NCI-H526 treated with DMSO at 0.1 percent for 48 hours (cell line): ENCODE measurements at regions not wholly inside any gene's neighbourhood (a gene's known extent, or its start where the extent isn't known, plus 50 kb on each side); places are given as distances from the start of the nearest gene placed in this dataset.
"Not testable (repeated sequence)": the region's sequence is repeated elsewhere in the genome, so short reads cannot be mapped to it uniquely, and the experiment has no call there.

Source experiments
- DNase-seq: peaks from one replicate; lab custom pipeline; 2025; lab: John Stamatoyannopoulos, UW

DNA sequence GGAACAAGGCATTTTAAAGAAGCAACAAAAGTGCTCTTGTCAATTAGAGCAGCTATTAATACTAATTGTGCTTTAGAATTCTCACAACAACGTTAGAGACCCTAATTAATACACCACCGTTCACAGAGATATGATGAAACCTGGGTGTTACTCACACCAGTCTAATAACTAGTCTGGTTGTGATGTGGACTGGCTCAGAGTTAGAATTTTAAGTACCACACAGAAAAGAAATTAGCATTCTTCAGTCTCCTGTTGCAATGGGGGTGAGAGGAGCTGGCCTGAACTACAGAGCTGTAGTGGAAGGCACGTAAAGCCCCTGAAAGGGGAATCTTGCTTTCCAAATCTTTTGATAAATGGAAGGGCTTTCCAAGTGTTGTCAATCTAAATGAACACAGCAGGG lies 240.8 kb upstream of the TOX3 start:
- no peak for DNase-seq

DNA sequence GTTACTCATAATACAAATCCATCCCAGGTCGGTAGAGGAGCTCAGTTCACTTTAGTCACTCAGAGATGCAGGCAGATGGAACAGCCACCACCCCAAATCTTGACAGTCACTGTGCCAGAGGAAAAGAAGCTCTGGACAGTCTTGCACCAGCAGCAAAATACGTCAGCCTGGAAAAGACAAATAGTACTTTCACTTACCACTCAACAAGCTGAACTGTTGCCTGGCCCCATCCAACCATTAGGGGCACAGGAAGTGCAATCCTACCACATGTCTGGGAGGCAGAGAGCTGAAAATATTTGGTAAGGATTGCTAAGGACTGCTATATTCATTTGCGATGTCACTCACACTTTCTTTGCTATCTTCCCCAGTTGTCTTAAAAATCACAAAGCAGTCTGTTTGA lies 239.1 kb upstream of the TOX3 start:
- no peak for DNase-seq

GRCh38 chr16:52785653-52786052 lies 238.7 kb upstream of the TOX3 start:
- DNase-seq, result no peak

DNA sequence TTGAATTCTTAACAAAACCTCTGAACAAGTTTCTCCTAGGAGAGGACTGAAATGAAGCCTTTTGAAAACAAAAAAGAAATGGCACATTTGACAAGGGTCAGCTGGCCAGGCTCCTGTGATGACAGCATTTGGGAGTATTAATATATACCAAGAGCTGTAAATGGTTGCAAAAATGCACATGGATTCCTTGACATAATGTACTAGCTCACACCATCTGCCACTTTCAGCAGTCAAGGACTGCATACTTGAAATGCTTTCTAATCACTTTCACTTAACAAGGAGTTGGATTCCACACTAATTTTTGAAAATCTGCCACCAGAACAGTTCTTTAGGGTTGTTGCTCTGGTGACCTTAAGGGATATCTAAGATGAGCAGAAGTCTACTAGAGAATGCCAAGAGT lies 236.7 kb upstream of the TOX3 start:
- no peak for DNase-seq

- DNase-seq, result no peak
Measured at GRCh38 chr16:52781005-52781630, 234.2 kb upstream of the TOX3 start.

- no peak for DNase-seq
Measured at GRCh38 chr16:52773026-52773425, 226.1 kb upstream of the TOX3 start.

DNA sequence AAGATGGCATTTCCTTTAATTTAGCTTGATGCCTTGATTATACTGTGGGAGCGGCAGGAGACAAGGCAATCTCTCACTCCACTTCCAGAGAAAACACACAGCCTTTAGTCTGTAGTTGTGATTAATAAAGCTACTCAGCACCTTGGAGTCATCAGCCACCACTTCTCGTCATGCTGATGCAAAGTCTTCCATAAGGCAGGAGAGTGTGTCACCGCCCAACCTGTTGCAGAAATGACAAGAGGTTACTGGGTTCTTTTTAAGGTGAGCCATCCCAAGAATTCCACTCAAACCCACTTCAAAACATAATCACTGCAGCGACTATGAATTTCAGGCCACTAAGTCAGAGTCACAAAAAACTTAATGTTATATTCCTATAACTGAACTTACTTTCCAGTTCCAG lies 223.9 kb upstream of the TOX3 start:
- DNase-seq, result no peak

DNA sequence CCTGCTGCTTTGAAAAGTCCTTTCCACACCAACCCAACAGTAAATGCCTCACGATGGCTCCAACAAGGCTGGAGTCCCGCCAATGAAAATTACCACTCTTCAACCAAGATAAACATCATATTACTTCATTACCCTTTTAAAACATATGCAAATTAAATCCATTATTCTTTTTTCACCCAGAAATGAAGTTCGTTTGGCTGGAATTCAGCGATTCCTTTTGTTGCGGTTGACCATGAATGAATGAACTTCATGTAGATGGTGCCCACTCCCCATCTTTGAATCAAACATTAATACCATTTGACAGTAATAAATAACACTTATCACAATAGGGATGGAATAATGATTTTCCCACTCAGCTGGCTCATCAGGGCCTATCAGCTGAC lies 211.5 kb upstream of the TOX3 start:
- DNase-seq, result peak; percentile 81

GRCh38 chr16:52757746-52758472 lies 211.0 kb upstream of the TOX3 start:
- no peak for DNase-seq

DNA sequence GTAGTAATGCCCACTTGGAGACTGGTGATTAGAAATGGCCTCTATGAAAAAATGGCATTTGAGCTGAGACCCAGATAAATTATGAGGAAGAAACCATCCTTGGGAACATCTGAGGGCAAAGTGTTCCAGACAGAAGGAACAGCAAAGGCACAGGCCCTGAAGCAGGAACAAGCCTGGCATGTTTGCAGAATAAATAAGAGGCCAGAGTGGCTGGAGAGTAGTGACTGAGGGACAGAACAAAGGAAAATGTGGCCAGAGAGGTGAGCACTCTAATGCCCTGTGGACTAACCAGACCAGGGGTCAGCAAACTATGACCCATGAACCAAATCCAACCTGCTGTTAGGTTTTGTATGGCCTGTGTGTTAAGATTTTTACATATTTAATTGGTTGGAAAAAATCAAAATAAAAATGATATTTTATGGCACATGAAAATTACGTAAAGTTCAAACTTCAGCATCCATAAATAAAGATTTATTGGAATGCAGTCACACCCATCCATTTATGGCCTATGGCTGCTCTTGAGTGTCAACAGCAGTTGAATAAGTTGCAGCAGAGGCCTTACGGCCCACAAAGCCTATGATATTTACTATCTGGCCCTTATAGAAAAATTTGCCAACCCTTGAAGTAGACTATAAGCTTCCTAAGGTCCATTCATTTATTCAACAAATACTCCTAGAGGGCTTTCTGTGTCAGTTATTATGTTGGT lies 210.0 kb upstream of the TOX3 start:
- DNase-seq, result no peak

DNA sequence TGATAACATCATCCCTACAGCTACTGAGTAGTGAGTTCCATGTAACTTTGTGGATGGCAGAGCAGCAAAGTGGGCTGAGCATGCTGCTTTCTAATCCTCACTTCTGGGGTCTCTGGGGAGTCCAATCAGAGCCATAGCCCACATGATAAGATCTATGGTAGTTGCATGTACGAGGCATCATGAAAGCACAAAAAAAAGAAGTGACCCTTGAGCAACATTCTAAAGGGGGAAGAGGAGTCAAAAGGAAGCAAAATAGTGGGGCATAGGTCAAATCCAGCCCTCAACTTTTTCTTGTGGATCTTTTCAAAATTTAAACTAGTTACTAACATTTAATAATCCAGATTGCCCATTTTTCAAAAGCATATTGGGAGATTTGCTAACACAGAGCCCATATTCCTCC lies 208.5 kb upstream of the TOX3 start:
- no peak for DNase-seq

GRCh38 chr16:52751035-52751434 lies 204.1 kb upstream of the TOX3 start:
- DNase-seq, result no peak

DNA sequence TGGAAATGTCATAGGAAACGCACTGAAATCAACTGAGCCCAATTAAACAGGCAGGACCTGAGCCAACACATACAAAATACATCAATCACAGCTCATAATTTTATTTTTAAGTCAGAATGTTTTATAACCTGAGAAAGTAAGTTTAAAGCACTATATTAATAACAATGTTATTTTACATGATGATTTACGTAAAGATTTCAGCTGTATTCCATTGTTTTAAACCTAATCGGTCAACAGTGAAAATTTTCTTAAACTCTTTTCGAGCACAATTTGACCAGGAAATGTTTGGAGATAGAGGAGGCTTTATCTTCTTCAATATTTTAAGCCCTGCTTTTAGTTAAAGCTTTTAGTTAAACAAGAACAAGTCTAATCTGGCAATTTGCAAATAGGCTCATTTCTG lies 201.8 kb upstream of the TOX3 start:
- no peak for DNase-seq

GRCh38 chr16:52747088-52747595 lies 200.2 kb upstream of the TOX3 start:
- DNase-seq, result no peak

- no peak for DNase-seq
Measured at GRCh38 chr16:52743707-52744106, 196.8 kb upstream of the TOX3 start.

- no peak for DNase-seq
Measured at GRCh38 chr16:52742608-52743170, 195.7 kb upstream of the TOX3 start.

DNA sequence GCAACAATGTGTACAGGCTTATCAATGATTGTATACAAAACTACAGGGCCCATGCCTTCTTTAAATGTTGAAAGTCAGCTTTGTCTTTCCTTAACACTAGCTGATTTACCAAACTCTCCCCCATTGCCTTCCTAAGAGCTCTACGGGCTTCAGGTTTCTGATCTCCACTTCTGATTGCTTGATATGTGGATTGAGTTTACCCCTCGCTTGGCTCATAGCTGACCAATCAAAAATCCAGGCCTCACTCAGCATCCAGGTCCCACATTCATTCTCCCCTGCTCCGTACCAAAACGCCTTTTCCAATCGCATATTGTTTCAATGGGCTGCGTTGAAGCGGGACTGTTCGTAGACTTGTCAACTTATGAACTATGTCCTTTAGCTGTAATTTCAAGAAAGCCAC lies 195.1 kb upstream of the TOX3 start:
- no peak for DNase-seq

GRCh38 chr16:52741351-52741750 lies 194.4 kb upstream of the TOX3 start:
- DNase-seq, result no peak

- no peak for DNase-seq
Measured at GRCh38 chr16:52740766-52741165, 193.8 kb upstream of the TOX3 start.

- no peak for DNase-seq
Measured at GRCh38 chr16:52740333-52740732, 193.4 kb upstream of the TOX3 start.

DNA sequence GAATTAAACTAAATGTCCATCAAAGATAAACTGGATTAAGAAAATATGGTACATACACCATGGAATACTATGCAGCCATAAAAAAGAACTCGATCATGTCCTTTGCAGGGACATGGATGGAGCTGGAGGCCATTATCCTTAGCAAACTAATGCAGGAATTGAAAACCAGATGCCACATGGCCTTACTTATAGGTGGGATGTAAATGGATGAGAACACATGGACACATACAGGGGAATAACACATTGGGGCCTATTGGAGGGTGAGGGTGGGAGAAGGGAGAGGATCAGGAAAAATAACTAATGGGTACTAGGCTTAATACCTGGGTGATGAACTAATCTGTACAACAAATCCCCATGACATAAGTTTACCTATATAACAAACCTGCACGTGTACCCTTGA lies 192.0 kb upstream of the TOX3 start:
- DNase-seq, result not testable (repeated sequence)

DNA sequence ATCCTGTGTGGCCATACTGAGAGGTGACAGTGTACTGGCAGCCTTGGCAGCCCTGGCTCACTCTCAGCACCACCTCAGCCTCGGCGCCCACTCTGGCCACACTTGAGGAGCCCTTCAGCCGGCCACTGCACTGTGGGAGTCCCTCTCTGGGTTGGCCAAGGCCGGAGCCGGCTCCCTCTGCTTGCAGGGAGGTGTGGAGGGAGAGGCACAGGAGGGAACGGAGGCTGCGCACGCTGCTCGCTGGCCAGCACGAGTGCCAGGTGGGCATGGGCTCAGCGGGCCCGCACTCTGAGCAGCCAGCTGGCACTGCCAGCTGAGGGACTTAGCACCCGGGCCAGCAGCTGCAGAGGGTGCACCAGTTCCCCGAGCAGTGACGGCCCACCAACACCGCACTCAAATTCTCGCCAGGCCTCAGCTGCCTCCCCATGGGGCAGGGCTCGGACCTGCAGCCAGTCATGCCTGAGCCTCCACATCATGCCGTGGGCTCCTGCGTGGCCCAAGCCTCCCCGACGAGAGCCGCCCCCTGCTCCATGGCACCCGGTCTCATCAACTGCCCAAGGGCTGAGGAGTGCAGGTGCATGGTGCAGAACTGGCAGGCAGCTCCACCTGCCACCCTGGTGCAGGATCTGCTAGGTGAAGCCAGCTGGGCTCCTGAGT lies 184.4 kb upstream of the TOX3 start:
- no peak for DNase-seq
